ENCODE measurements at regions not wholly inside any gene's neighbourhood (a gene's known extent, or its start where the extent isn't known, plus 50 kb on each side); places are given as distances from the start of the nearest gene placed in this dataset.

DNA sequence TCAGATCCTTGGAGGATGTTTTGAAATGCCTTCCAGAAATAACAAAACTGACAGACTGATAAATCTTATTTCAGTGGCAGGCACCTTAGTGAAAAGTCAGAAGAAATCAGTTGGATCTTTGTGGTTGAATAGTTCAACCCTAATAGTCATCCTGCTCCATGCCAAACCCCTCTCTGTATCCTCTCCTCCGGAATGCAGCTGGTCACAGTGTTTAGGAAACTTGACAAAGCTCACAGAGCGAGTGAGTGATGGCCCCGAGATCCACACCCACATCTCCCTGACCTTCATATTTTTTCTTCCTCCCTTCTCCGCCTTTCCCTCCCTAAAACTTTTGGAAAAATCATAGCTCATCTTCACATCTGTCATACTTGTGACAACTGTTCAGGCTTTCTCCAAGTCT is 464.8 kb upstream of the CDH4 start (continued):
- TF ChIP-seq EZH2 (IDR thresholded peaks at IDR 0.05; ENCODE audit: low read depth, low read length, severe bottlenecking) (no peak), SP2 (IDR thresholded peaks at IDR 0.05; ENCODE audit: low read length) (no peak)

Data from H1 (cell line).